HEK293T (cell line): ENCODE measurements at regions not wholly inside any gene's neighbourhood (a gene's known extent, or its start where the extent isn't known, plus 50 kb on each side); places are given as distances from the start of the nearest gene placed in this dataset.

Source experiments
- CTCF ChIA-PET: fragments of 350-600 bp; formaldehyde crosslinking; extraction: SDS; loops from one replicate; lab custom pipeline; 2021; ENCODE audit warnings: antibody characterized with exemption, inconsistent platforms; lab: Yijun Ruan, JAX
- POLR2A ChIA-PET: fragments of 350-600 bp; formaldehyde crosslinking; extraction: SDS; loops from one replicate; lab custom pipeline; 2020; ENCODE audit warnings: antibody characterized with exemption, inconsistent platforms; lab: Yijun Ruan, JAX
- DNase-seq: peaks from one replicate; pipeline ENCODE4 v3.0.0; 2012; ENCODE audit warnings: mixed read lengths; ENCODE audit errors: extremely low spot score
- ARNT ChIP-seq: fragments of 450-650 bp; IDR thresholded peaks from 2 replicates; pipeline ENCODE4 v1.6.1; 2017; ENCODE audit warnings: mild to moderate bottlenecking
- BHLHE40 ChIP-seq: fragments of 450-650 bp; IDR thresholded peaks from 2 replicates; pipeline ENCODE4 v1.6.1; 2016; ENCODE audit warnings: mild to moderate bottlenecking, moderate library complexity, borderline replicate concordance
- CTBP1 ChIP-seq: fragments of 450-650 bp; IDR thresholded peaks from 2 replicates; pipeline ENCODE4 v1.6.1; 2016; ENCODE audit warnings: borderline replicate concordance
- ELF4 ChIP-seq: fragments of 450-650 bp; IDR thresholded peaks from 2 replicates; pipeline ENCODE4 v1.6.1; 2017; ENCODE audit warnings: antibody characterized with exemption
- FOXA1 ChIP-seq: fragments of 450-650 bp; IDR thresholded peaks from 2 replicates; pipeline ENCODE4 v1.6.1; 2016; ENCODE audit warnings: mild to moderate bottlenecking
- FOXK2 ChIP-seq: fragments of 450-650 bp; IDR thresholded peaks from 2 replicates; pipeline ENCODE4 v1.6.1; 2016; ENCODE audit warnings: mild to moderate bottlenecking
- FOXM1 ChIP-seq: fragments of 450-650 bp; IDR thresholded peaks from 2 replicates; pipeline ENCODE4 v1.6.1; 2017; ENCODE audit warnings: mild to moderate bottlenecking, borderline replicate concordance
- HDGF ChIP-seq: fragments of 450-650 bp; IDR thresholded peaks from 2 replicates; pipeline ENCODE4 v1.6.1; 2017; ENCODE audit warnings: antibody characterized with exemption, borderline replicate concordance
- L3MBTL2 ChIP-seq: fragments of 450-650 bp; conservative IDR thresholded peaks from 2 replicates; pipeline ENCODE4 v1.6.1; 2016; ENCODE audit warnings: mild to moderate bottlenecking
- LEF1 ChIP-seq: fragments of 450-650 bp; IDR thresholded peaks from 2 replicates; pipeline ENCODE4 v1.6.1; 2017; ENCODE audit warnings: mild to moderate bottlenecking, borderline replicate concordance
- NFRKB ChIP-seq: fragments of 450-650 bp; IDR thresholded peaks from 2 replicates; pipeline ENCODE4 v1.6.1; 2016; ENCODE audit warnings: mild to moderate bottlenecking, moderate library complexity
- SP1 ChIP-seq: fragments of 450-650 bp; IDR thresholded peaks from 2 replicates; pipeline ENCODE4 v1.6.1; 2017
- SUZ12 ChIP-seq: fragments of 450-650 bp; IDR thresholded peaks from 2 replicates; pipeline ENCODE4 v1.6.1; 2016; ENCODE audit warnings: mild to moderate bottlenecking
- TARDBP ChIP-seq: fragments of 450-650 bp; IDR thresholded peaks from 2 replicates; pipeline ENCODE4 v1.6.1; 2016
- ZNF384 ChIP-seq: fragments of 450-650 bp; IDR thresholded peaks from 2 replicates; pipeline ENCODE4 v1.6.1; 2016
- TF ChIP-seq, protein P1 (sequence below): fragments of 450-650 bp; IDR thresholded peaks from 2 replicates; pipeline ENCODE4 v1.6.1; 2016

DNA sequence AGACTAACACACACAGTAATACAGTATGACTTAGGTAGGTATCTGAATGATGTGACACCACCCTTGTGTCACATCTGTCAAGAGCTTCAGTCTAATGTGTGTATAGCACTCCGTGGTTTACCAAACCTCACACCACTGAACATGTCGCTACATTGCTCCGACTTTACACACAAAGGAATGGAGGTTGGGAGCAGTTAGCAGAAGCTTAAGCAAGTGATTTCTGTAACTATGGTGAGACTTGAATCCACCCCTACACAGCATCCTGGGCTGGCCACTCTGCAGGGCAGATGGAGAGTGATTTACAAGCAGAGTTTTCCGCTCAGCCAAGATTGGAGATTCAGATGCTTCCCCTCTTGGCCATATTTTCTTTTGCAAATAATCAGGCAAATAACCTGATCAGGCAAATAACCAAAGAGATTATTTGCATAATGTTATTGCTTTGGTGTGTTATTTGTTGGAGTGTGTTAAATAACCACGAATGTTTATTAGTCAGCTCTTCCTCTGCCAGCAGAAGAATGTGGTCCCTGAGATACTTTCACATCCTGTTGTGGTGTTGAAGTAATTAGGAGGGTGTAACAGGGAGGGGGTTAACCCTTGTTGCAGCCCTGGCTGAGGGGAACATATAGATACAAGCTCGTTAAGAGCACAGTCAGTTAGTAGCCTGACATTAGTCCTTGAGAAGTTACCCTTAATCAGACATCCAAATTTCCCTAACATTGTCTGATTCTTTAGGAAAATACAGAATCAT is 92.8 kb downstream of the SNX18 start:
- TF ChIP-seq ARNT, result no peak
- TF ChIP-seq SP1, result no peak
- TF ChIP-seq LEF1, result no peak
- no peak for TF ChIP-seq HDGF
- no peak for TF ChIP-seq NFRKB
- no peak for TF ChIP-seq ELF4
- no peak for TF ChIP-seq FOXK2
- TF ChIP-seq BHLHE40, result no peak
- no peak for TF ChIP-seq CTBP1
- TF ChIP-seq L3MBTL2, result no peak
- no peak for TF ChIP-seq SUZ12
- TF ChIP-seq TARDBP, result no peak
- no peak for TF ChIP-seq ZNF384
- no peak for TF ChIP-seq FOXA1
- TF ChIP-seq, protein P1, sequence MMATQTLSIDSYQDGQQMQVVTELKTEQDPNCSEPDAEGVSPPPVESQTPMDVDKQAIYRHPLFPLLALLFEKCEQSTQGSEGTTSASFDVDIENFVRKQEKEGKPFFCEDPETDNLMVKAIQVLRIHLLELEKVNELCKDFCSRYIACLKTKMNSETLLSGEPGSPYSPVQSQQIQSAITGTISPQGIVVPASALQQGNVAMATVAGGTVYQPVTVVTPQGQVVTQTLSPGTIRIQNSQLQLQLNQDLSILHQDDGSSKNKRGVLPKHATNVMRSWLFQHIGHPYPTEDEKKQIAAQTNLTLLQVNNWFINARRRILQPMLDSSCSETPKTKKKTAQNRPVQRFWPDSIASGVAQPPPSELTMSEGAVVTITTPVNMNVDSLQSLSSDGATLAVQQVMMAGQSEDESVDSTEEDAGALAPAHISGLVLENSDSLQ, result no peak
- TF ChIP-seq FOXM1, result no peak
- ChIA-PET POLR2A (no interaction called here), CTCF (no interaction called here)
- no peak for DNase-seq

DNA sequence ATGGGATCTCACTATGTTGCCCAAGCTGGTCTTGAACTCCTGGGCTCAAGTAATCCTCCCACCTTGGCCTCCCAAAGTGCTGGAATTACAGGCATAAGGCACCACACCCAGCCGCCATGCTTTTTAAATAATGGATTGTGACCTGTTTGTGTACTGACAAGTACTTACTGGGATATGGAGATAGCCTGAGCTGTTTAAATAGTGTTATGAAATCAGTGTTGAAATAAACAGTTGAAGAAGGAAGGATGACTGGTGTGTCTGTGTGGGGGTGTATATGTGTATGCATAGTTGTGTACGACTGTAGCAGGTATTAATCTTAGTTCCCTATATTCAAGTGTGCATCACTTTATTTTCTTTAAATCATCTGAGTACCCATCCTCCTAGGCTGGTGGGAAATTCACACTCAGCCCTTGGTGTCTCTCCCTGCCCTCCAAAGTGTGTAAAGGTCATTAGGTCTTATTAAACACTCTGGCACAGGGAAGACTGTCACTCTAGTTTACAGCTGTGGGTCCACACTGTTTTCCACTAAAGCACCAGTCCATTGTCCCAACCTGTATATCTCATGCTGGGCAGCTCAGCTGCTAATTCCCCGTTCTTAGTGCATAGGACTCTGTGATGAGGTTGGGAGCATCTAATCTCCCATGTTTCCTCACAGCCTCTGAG is 91.0 kb downstream of the SNX18 start:
- no peak for TF ChIP-seq TARDBP
- CTCF ChIA-PET, result interaction anchor here (0.7 kb wide), 1 partner anchor 120 kb away, joined by 3 read pairs; no protein-coding TSS in a partner anchor
- DNase-seq, result no peak
- POLR2A ChIA-PET, result no interaction called here

DNA sequence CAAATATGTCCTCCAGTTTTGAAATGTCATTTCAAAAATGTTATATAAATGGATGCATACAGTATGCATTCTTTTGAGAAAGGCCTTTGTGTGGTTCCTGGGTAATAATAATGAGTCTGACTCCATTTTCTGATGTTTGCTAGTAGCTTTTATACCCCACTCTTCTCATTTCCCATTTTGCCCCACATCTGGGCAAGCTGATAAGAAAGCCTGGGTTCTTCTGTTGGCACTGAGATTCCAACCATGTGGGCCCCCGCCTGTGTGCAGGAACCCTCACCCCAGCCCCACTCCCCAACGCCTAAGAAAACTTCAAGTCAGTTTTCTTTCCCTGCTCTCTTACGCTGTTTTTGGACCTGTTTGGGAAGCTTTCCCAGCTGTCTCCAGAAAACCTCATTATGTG is 89.4 kb downstream of the SNX18 start:
- ChIA-PET POLR2A (no interaction called here), CTCF (no interaction called here)
- TF ChIP-seq BHLHE40 (no peak), CTBP1 (no peak), L3MBTL2 (no peak), FOXK2 (no peak), SP1 (no peak), TARDBP (no peak), ARNT (no peak), FOXM1 (no peak), SUZ12 (no peak), NFRKB (no peak)
- no peak for DNase-seq

DNA sequence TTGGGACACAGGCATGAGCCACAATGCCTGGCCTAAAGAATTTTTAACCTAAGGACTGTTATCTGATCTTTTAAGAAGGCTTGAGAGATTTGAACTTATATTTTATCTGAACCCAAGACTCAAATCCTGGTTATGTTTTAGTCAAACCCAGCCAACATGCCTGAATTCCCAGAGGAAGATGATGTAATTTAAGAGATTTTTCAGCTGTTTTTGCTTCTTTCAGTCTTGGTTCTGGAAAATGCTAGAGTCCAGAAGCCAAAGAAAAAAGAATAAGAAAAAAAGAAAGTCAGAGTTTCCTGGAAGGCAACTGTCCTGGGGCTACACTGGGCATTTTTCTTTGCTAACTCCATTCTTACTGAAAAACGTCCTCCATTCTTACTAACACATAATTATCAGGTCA is 85.8 kb downstream of the SNX18 start:
- ChIA-PET POLR2A (no interaction called here), CTCF (no interaction called here)
- TF ChIP-seq, protein P1, result no peak
- TF ChIP-seq ARNT (no peak), HDGF (no peak), TARDBP (no peak), SUZ12 (no peak), LEF1 (no peak), L3MBTL2 (no peak), ELF4 (no peak), CTBP1 (no peak), BHLHE40 (no peak), NFRKB (no peak), SP1 (no peak), ZNF384 (no peak), FOXM1 (no peak), FOXK2 (no peak), FOXA1 (no peak)
- no peak for DNase-seq

DNA sequence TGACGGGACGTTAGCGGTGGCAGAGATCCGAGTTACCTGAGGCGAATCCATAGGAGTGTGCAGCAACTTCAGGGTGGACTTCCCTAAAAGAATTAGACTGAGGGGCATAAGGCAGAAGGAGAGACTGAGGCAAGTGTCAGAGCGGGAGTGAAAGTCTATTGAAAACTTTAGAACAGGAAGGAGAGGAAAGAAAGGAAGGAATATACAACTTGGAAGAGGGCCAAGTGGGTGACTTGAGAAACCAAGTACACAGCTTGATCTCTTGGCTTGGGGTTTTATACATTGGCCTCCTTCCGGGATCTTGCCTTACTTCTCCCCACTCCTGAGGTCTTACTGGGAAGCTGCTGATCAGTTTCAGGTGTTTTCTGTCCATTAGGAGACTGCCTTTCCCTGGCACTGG is 84.9 kb downstream of the SNX18 start:
- DNase-seq, result no peak
- TF ChIP-seq FOXM1 (no peak), NFRKB (no peak), FOXA1 (no peak), ELF4 (no peak), SP1 (no peak), ARNT (no peak), ZNF384 (no peak), TARDBP (no peak), LEF1 (no peak), FOXK2 (no peak), L3MBTL2 (no peak), BHLHE40 (no peak), CTBP1 (no peak), SUZ12 (no peak), HDGF (no peak)
- TF ChIP-seq, protein P1, result no peak
- CTCF ChIA-PET, result no interaction called here
- POLR2A ChIA-PET, result no interaction called here
